HG03097 (cell line): ENCODE measurements at regions not wholly inside any gene's neighbourhood (a gene's known extent, or its start where the extent isn't known, plus 50 kb on each side); places are given as distances from the start of the nearest gene placed in this dataset.
"Not testable (repeated sequence)": the region's sequence is repeated elsewhere in the genome, so short reads cannot be mapped to it uniquely, and the experiment has no call there.

Experiments used
- ATAC-seq: cut with Tn5 transposase; IDR thresholded peaks from one replicate; pipeline ENCODE4 v1.9.1; 2021; ENCODE audit not compliant: unreplicated experiment, low FRiP score

DNA sequence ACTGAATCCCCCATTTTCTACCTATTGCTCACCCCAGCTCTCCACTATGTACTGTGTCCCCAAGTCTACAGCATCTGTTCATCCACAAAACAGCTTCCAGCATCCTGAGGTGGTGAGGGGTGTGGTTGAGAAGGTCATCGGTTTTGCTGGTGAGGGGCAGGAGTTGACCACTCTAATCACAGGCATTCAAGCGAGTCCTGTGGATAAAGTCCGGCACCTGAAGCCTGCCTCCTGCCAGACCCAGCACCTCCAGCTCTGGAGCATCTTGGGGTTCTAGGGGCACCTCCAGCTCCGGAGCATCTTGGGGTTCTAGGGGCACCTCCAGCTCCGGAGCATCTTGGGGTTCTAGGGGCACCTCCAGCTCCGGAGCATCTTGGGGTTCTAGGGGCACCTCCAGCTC lies 367.2 kb upstream of the FAT1 start:
- ATAC-seq = not testable (repeated sequence)

- ATAC-seq = no peak
These were observed 370.5 kb upstream of the FAT1 start for GRCh38 chr4:187094144-187094543.

DNA sequence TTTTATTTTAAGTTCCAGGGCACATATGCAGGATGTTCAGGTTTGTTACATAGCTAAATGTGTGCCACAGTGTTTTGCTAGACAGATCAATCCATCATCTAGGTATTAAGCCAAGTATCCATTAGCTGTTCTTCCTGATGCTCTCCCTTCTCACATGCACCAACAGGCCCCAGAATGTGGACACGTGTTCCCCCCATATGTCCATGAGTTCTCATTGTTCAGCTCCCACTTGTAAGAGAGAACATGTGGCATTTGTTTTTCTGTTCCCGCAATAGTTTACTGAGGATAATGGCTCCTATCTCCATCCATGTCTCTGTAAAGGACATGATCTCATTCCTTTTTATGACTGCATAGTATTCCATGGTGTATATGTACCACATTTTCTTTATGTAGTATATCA lies 374.8 kb upstream of the FAT1 start:
- ATAC-seq = no peak

DNA sequence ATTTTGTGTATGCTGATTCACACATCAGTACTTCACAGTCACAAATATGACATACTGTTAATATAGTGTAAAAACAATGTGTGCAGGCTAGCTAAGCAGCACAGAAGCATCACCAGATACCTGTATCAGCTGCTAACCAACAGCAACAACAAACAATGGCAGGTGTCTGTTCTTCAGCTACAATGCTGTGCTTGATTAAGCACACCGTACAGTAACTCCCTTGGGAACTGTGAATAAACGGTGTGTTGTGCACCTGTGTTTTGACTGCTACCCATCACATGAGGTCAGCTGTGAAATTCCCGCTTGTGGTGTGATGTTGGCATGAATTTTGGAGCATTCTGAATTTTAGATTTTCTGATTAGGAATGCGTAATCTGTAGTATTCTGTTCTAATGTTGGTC lies 379.7 kb upstream of the FAT1 start:
- ATAC-seq = no peak

DNA sequence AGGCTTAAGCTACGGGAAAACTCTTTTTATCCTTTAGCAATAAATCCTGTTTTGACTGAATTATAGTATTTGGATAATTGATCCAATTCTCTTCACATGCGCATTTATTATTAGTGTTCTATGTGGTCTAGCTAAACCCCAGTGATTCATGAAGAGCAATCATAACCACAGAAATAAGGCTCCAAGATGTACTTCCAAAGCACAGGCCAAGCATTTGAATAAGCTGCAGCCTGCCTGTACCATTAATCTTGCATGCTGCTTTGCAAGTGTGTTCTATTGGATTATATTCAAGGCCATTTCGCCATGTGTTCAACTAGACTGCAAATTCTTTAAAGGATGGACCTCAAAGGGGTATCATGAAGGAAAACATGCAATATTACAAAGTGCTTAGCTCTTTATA lies 385.2 kb upstream of the FAT1 start:
- ATAC-seq = no peak

DNA sequence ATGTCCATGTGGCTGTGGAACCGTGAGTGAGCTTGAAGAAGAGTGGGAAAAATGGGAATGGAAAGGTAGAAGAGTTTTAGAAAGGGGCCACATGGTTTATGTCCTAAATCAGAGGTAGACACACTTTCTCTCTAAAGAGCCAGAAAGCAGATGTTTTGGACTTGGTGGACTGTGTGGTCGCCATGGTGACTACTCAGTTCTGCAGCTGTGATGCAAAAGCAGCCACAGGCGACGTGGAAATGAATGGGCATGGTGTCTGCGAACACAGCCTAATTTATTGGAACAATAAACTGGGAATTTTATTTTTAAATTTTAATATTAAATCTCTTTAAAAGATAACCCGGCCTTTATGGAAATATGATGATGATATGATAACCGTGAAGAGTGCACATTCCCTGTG lies 386.0 kb upstream of the FAT1 start:
- ATAC-seq = no peak

GRCh38 chr4:187118166-187118565 lies 394.5 kb upstream of the FAT1 start:
- ATAC-seq = no peak

DNA sequence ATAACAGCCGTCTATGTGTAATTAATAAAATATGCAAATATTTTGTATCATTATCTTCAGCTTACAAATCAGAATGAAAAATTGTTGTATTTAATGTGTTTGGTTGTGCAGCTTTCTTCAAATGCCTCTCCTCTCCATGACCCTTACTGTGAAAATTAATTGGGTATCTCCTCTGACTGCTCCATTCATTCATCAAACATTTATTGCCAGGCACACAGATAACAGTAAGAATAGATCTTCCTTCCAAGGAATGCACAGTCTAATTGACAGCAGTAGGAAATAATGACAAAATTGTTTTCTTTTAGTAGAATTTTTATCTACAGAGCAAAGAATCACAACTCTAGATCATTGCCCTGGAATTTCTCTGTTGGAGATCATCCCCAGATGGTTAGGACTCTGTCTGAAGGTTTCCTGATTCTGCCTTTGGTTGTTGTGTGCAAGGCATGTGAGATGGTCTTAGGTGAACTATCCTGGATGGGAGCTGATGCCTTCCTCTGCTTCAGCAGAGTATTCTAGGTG lies 395.0 kb upstream of the FAT1 start:
- ATAC-seq = no peak

DNA sequence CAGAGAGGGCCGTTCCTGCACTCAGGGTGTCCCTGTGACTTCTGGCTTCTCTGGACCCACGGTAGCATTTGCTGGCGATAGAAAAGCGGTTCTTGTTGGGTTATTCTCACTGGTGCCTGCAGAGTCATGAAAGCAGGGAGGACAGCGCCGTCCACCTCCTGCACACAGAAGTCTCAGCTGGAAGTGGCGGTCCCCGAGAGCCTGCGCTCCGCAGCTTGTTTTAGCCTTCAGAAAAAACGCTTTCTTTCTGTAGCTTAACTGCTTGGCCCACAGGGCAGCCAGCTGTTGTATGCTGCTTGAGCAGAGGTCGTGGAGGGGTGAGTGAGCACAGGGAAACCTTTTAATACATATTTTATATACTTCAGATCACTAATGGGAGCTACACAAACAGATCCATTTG lies 400.7 kb upstream of the FAT1 start:
- ATAC-seq = no peak

DNA sequence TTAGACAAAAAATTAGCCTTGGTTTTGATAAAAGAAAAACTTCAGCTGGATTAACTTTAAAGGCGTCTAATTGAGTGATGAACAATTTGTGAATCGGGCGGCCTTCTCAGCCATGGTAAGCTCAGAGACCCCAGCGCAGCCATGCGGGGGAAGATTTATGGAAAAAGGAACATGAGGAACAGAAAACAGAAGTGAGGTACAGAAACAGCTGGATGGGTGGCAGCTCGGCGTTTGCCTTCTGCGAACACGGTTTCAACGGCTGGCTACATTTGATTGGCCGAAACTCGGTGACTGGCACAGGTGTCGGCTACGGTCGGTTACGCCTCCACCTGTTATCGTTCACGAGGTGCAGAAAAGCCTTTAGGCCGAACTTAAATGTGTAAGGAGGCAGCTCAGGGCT lies 401.4 kb upstream of the FAT1 start:
- no peak for ATAC-seq

- no peak for ATAC-seq
These were observed 403.8 kb upstream of the FAT1 start for GRCh38 chr4:187127456-187127855.

DNA sequence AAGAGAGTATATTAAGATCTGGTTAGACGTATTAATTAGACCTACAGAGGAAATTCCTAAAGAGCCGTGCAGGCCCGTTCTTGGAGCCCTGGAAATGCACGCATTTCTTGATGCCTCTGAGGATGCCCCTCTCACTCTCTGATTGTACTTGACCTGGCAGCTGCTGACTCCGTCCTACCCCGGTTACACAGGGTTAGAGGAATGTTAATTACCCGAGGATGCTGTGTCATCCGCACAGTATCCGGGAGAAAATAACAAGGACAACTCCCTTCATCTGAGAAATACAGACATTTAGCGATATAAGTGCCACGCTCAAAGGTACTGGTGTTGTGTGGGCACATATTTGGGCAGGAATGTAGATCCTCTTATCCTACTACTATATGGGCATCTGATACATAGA lies 404.6 kb upstream of the FAT1 start:
- no peak for ATAC-seq

- no peak for ATAC-seq
These were observed 405.3 kb upstream of the FAT1 start for GRCh38 chr4:187128976-187129375.

DNA sequence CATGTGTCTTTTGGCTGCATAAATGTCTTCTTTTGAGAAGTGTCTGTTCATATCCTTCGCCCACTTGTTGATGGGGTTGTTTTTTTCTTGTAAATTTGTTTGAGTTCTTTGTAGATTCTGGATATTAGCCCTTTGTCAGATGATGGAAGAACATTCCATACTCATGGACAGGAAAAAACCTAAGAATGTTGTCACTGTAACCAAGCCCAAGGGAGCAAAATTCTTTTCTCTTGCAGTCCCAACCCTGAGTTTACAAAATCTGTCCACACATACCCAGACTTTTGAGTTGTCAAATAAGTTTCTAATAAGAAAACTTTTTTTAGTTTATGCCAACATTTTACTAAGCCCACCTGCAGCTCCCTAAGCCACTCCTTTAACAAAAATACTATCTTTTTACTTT lies 408.2 kb upstream of the FAT1 start:
- ATAC-seq = not testable (repeated sequence)

DNA sequence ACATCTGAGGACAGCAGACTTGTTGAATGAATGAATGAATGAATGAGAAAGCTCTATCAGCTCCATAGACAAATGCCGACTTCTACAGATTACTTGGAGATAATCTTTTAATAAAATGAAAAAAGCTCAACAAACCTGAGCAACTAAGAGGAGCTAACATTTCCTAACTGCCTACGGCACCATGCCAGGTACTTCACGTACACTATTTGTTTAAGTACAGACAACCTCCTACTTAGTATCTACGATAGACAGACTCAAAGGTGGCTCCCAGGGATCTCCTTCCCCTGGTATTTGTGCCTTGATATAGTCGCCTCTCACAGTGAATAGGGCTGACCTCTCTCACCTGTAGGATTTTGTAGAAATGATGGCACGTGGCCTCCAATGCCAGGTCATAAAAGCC lies 412.2 kb upstream of the FAT1 start:
- no peak for ATAC-seq

DNA sequence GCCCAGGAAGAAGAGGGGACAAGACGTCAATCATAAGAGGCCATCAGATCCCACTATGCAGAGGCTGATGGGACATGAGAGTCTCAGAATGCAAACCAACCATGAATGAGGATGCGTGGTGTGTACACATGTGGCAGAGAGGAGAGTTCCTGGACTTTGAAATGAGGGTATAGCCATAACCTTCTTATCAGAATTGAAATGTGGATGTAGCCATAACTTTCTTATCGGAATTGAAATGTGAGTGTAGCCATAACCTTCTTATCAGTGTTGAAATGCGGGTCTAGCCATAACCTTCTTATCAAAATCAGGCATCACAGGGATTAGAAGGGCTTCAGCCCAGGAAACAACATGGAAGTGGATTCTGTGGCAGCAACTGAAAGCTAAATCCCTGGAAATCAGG lies 415.5 kb upstream of the FAT1 start:
- no peak for ATAC-seq

GRCh38 chr4:187141101-187141500 lies 417.4 kb upstream of the FAT1 start:
- ATAC-seq = no peak

GRCh38 chr4:187149229-187149945 lies 425.7 kb upstream of the FAT1 start:
- ATAC-seq = no peak

DNA sequence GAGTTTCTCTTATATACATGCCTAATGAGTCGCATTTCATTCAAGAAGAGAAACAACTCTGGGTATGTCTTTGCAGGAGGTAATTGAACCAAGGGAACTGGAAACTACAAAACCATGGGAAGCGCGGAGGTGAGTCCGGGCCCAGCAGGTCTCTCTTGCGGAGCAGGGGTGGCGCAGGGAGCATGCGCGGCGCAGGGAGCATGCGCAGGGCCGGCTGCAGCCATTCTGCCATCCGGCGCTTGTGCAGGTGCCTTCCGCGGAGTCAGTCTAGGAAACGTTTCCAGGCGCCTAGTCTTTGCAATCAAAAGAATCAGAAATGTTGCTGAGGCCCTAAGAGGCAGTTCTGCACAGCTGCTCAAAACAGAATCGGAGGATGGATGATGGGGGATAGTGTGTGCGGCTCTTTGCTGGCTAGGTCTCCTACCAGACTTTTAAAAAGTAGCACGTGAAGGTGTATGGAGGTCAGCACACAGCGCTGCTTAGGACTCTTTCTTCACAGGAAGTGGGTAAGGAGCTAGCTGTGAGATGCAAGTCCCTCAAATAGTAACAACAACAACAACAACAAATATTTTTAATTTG lies 433.8 kb upstream of the FAT1 start:
- no peak for ATAC-seq

DNA sequence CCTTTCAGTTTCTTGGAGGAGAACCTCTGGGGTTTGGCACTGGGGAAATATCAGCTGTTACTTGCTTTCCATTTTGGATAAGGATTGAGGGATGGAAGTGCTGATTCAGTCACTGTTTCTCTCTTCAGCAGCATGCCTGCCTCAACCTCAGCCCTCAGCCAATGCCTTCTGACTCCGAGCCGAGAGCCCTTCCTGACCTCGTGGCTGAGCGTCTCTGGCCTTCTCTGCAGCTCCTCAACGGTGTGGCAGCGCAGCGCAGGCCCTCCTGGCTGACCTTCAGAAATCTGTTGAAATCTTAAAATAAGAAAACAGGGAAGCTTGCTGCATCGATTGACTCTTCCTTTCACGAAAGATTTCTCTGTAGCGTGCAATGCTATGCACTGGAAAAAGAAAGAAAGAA lies 434.3 kb upstream of the FAT1 start:
- ATAC-seq = no peak

DNA sequence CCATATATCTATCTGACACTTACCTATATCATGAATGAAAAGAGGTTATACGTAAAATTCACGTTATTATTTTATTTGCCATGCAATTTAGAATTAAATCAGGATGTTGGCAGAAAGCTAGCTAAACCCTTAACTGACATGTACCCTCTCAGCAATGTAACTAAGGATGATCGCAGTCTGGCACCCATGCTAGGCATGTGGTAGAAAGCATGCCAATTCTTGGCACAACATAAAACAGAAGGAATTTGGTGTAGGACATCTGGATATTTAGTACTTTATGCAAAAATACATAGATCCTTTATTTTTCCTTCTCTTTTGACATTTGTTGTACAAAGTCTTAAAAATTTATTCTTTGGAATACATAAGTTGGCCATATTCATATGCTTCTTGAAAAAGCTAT lies 436.8 kb upstream of the FAT1 start:
- ATAC-seq = no peak

GRCh38 chr4:187166886-187167512 lies 443.3 kb upstream of the FAT1 start:
- ATAC-seq = no peak
